Loucy (cell line): ENCODE measurements at regions not wholly inside any gene's neighbourhood (a gene's known extent, or its start where the extent isn't known, plus 50 kb on each side); places are given as distances from the start of the nearest gene placed in this dataset.

Experiments
- CTCF ChIP-seq: fragments of 200-600 bp; sonication (generic); conservative IDR thresholded peaks from 2 replicates; pipeline ENCODE4 v1.5.1; 2014; ENCODE audit warnings: mild to moderate bottlenecking, antibody characterized with exemption, low read length
- EZH2phosphoT487 ChIP-seq: fragments of 200-600 bp; IDR thresholded peaks from 2 replicates; pipeline ENCODE4 v1.6.1; 2018; ENCODE audit warnings: antibody characterized with exemption, mild to moderate bottlenecking, moderate library complexity, borderline replicate concordance

GRCh38 chr1:187991944-187992343 is 1163.2 kb downstream of the PLA2G4A start:
- TF ChIP-seq EZH2phosphoT487 (no peak), CTCF (no peak)
